A673 (cell line): ENCODE measurements at regions not wholly inside any gene's neighbourhood (a gene's known extent, or its start where the extent isn't known, plus 50 kb on each side); places are given as distances from the start of the nearest gene placed in this dataset.

Experiments
- BruUV-seq: library from RNA; stranded (reverse); fragments of 400-500 nt; replicated peaks from 2 replicates; lab custom pipeline; 2021; lab: Mats Ljungman, UMichigan
- CTCF ChIA-PET: fragments of 300-600 bp; sonication (Branson Sonifier 250); formaldehyde crosslinking; loops from one replicate; lab custom pipeline; 2022; ENCODE audit warnings: antibody characterized with exemption; lab: Charles Lee
- POLR2A ChIA-PET: fragments of 300-600 bp; sonication (Branson Sonifier 250); formaldehyde crosslinking; loops from one replicate; lab custom pipeline; 2022; ENCODE audit warnings: antibody characterized with exemption; ENCODE audit not compliant: low non-redundant PET; lab: Charles Lee
- DNase-seq: peaks from one replicate; pipeline ENCODE4 v3.0.0-alpha.2; 2015; ENCODE audit warnings: low spot score
- H3K27ac ChIP-seq: fragments of 200-600 bp; sonication (generic); 2 replicates; pipeline ENCODE4 v1.5.1; 2016; ENCODE audit warnings: mixed run types, low read depth, mild to moderate bottlenecking, mixed read lengths, antibody characterized with exemption, low read length; ENCODE audit not compliant: poor library complexity, severe bottlenecking
- H3K27me3 ChIP-seq: fragments of 200-600 bp; sonication (generic); replicated peaks from 2 replicates; pipeline ENCODE4 v1.6.1; 2017; ENCODE audit warnings: mixed run types, low read depth, mild to moderate bottlenecking, mixed read lengths, antibody characterized with exemption, low read length; ENCODE audit not compliant: insufficient read depth, poor library complexity
- H3K36me3 ChIP-seq: fragments of 200-600 bp; sonication (generic); 2 replicates; pipeline ENCODE4 v1.6.1; 2016; ENCODE audit warnings: mixed run types, mild to moderate bottlenecking, mixed read lengths, antibody characterized with exemption, low read length; ENCODE audit not compliant: insufficient read depth, poor library complexity, severe bottlenecking
- H3K4me1 ChIP-seq: fragments of 200-600 bp; sonication (generic); 2 replicates; pipeline ENCODE4 v1.6.1; 2017; ENCODE audit warnings: mixed run types, mild to moderate bottlenecking, mixed read lengths, antibody characterized with exemption, low read length; ENCODE audit not compliant: insufficient read depth, poor library complexity, severe bottlenecking
- H3K4me3 ChIP-seq: fragments of 200-600 bp; sonication (generic); 2 replicates; pipeline ENCODE4 v1.5.1; 2016; ENCODE audit warnings: low read depth, mixed run types, mild to moderate bottlenecking, mixed read lengths, low read length; ENCODE audit not compliant: poor library complexity, severe bottlenecking
- H3K9me3 ChIP-seq: fragments of 200-600 bp; sonication (generic); 2 replicates; pipeline ENCODE4 v1.6.1; 2016; ENCODE audit warnings: mixed run types, low read depth, mild to moderate bottlenecking, mixed read lengths, antibody characterized with exemption, low read length; ENCODE audit not compliant: poor library complexity, severe bottlenecking
- CTCF ChIP-seq: fragments of 300-800, 200-600 bp; sonication (generic); conservative IDR thresholded peaks from 2 replicates; pipeline ENCODE4 v1.5.1; 2017; ENCODE audit warnings: low read depth, mild to moderate bottlenecking, antibody characterized with exemption, low read length, moderate library complexity, mixed read lengths
- EZH2 ChIP-seq: fragments of 200-600 bp; sonication (generic); IDR thresholded peaks from 2 replicates; pipeline ENCODE4 v1.6.1; 2017; ENCODE audit warnings: borderline replicate concordance, low read depth, mild to moderate bottlenecking, mixed read lengths, antibody characterized with exemption, low read length; ENCODE audit not compliant: poor library complexity, severe bottlenecking
- intact Hi-C: fragments of 100-400 bp; cut with micrococcal nuclease; formaldehyde crosslinking; loops from one replicate; pipeline ENCODE4 v1.10.0; 2022; ENCODE audit not compliant: unreplicated experiment

GRCh38 chr13:80551650-80552497 is 210.9 kb upstream of the SPRY2 start:
- no peak overlapping the region for H3K4me3 ChIP-seq
- POLR2A ChIA-PET, result no interaction called here
- peaks cover 12% of the 10 kb centered on the region for H3K4me1 ChIP-seq
- CTCF ChIA-PET, result no interaction called here
- H3K9me3 ChIP-seq, result no peaks in the 10 kb centered on the region
- no TSS peak for BruUV-seq
- peak; percentile 79 for DNase-seq
- intact Hi-C loops, result no loop called here
- TF ChIP-seq CTCF, result no peak
- no peak for TF ChIP-seq EZH2
- H3K27me3 ChIP-seq, result no peaks in the 10 kb centered on the region
- no peak overlapping the region for H3K27ac ChIP-seq
- H3K36me3 ChIP-seq, result no peaks in the 10 kb centered on the region

- TF ChIP-seq CTCF (no peak), EZH2 (no peak)
- no peaks in the 10 kb centered on the region for H3K9me3 ChIP-seq
- POLR2A ChIA-PET, result no interaction called here
- intact Hi-C loops, result no loop called here
- DNase-seq, result no peak
- BruUV-seq, result no TSS peak
- no peak overlapping the region for H3K27ac ChIP-seq
- H3K27me3 ChIP-seq, result no peaks in the 10 kb centered on the region
- no peaks in the 10 kb centered on the region for H3K36me3 ChIP-seq
- no peak overlapping the region for H3K4me3 ChIP-seq
- CTCF ChIA-PET, result no interaction called here
- H3K4me1 ChIP-seq, result peaks cover 12% of the 10 kb centered on the region
Measured at GRCh38 chr13:80550971-80551441, 210.1 kb upstream of the SPRY2 start.

GRCh38 chr13:80548915-80549314 is 208.0 kb upstream of the SPRY2 start:
- no peaks in the 10 kb centered on the region for H3K9me3 ChIP-seq
- CTCF ChIA-PET, result no interaction called here
- no TSS peak for BruUV-seq
- H3K27me3 ChIP-seq, result peaks cover 6% of the 10 kb centered on the region
- no peaks in the 10 kb centered on the region for H3K36me3 ChIP-seq
- DNase-seq, result no peak
- no peak overlapping the region for H3K4me3 ChIP-seq
- H3K27ac ChIP-seq, result no peak overlapping the region
- peaks cover 12% of the 10 kb centered on the region for H3K4me1 ChIP-seq
- intact Hi-C loops, result no loop called here
- no peak for TF ChIP-seq EZH2
- TF ChIP-seq CTCF, result no peak
- POLR2A ChIA-PET, result no interaction called here
